Right kidney (tissue), 1 donor: ENCODE measurements at regions not wholly inside any gene's neighbourhood (a gene's known extent, or its start where the extent isn't known, plus 50 kb on each side); places are given as distances from the start of the nearest gene placed in this dataset.
"Not testable (repeated sequence)": the region's sequence is repeated elsewhere in the genome, so short reads cannot be mapped to it uniquely, and the experiment has no call there.

Experiments
- DNase-seq: peaks from one replicate; pipeline ENCODE4 v3.0.0-alpha.2; 2016

DNA sequence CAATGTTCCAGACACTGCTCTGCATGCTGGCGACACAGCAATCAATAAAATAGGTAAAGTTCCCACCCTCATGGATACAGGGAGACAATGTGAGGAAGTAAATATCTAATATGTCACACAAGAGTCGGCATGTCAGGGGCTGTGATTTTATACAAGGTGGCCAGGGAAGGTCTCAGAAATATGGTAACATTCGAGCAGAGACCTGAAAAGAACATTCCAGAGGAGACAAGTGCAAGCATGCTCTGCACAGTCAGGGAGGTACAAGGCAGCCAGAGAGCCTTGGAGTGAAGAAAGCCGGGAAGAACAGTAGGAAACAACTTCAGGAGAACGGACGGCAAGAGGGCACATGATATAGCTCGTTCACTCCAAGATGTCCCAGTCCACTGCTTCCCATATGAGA lies 89.2 kb upstream of the ZNF462 start:
- DNase-seq, result no peak

DNA sequence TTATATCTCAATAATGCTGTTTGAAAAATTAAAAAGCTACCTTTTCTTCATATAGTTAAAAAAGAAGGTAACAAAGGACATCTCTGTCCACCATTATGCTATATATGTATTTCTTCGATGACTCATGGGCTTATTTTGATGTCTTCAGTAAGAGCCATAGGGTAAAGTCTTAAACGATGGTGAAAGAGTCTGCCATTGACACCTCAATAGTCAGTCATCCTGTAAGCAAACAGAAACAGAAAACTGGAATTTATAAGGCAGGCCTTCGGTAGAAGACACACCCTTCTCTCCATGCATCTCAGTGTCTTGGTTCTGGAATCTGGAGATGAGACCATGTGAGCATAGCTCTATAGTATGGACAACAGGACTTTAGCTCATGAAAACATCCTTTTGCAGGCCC lies 87.0 kb upstream of the ZNF462 start:
- no peak for DNase-seq

- no peak for DNase-seq
These were observed 83.2 kb upstream of the ZNF462 start for GRCh38 chr9:106779796-106780195.

GRCh38 chr9:106783121-106783520 lies 79.8 kb upstream of the ZNF462 start:
- DNase-seq, result no peak

DNA sequence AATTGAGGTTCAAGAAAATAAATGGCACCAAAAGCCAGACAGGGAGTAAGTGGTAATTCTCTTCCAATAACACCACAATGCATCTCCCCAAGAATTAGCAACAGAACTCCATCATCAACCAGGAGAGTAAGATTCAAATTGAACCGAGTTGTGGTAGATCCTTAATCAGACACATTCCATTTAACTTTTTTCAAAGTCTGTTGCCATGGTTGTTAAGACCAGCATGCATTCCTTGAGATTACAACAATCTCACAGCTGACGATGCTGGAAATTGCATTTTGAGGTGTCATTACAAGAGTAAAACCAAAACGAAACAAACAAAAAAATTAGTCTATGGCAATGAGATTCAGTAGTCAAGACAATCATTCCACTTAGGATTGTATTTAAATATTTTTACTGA lies 78.9 kb upstream of the ZNF462 start:
- DNase-seq, result no peak

DNA sequence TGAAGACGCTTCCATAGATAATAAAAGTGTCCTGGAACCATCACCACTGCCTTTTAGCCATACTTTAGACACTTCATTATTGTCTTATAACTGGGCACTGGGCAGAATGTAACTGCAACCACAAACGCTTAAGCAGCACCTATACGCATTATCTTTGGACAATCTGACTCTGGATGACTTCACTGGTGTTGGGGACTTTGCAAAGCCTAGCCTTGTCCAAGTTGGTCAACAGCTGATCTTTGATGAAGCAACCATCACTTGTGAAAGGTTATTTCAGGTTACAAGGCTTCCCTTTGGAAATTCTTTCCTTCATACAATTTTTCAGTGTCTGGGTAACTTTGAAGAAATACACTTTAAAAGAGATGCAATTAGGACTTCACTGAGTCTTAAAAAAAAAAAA lies 77.8 kb upstream of the ZNF462 start:
- no peak for DNase-seq

DNA sequence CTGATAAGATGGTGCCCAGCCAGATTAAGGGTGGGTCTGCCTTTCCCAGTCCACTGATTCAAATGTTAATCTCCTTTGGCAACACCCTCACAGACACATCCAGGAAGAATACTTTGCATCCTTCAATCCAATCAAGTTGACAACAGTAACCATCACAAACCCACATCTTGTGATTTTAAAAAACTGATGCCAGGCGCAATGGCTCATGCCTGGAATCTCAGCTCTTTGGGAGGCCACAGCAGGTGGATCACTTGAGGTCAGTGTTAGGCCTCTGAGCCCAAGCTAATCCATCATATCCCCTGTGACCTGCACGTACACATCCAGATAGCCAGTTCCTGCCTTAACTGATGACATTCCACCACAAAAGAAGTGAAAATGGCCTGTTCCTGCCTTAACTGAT lies 74.9 kb upstream of the ZNF462 start:
- not testable (repeated sequence) for DNase-seq

DNA sequence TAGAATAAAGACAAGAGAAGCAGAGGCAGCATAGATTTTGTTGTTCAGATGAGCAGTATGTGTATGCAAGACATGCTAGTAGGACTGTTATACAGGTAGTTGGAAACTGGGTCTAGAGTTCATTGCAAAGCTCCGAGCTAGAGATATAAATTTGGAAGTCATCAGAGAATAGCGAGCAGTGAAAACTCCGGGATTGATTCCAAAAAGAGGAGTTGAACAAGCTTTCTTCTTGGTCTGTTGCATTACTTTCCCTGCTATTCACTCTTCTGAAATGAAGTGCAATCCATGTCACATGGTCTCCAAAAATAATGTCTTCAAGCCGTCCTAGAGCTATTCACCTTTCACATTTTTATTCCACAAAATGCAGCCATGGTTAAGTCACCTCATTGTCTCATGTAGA lies 67.9 kb upstream of the ZNF462 start:
- no peak for DNase-seq

DNA sequence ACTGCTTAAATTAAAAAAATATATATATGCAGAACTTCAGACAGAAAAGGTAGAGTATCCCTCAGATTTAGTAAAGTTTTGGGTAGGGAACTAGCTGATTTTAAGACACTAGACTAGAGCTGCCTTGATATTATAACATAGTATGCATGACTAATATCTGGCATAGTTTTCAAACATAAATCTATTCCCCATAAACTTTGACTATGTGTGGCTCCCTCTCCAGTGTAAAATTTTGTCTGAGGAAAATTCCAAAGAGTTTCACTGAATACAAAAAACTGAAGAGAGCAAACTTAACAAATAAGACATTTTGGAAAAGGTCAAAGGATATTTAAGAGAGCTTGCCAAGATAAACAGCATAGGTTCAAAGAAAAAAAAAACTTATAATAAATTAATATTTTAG lies 66.2 kb upstream of the ZNF462 start:
- no peak for DNase-seq

GRCh38 chr9:106797299-106797698 lies 65.7 kb upstream of the ZNF462 start:
- DNase-seq, result no peak

- no peak for DNase-seq
These were observed 64.8 kb upstream of the ZNF462 start for GRCh38 chr9:106798016-106798799.

- DNase-seq, result no peak
These were observed 63.8 kb upstream of the ZNF462 start for GRCh38 chr9:106799152-106799551.

- no peak for DNase-seq
These were observed 62.2 kb upstream of the ZNF462 start for GRCh38 chr9:106800701-106801270.

DNA sequence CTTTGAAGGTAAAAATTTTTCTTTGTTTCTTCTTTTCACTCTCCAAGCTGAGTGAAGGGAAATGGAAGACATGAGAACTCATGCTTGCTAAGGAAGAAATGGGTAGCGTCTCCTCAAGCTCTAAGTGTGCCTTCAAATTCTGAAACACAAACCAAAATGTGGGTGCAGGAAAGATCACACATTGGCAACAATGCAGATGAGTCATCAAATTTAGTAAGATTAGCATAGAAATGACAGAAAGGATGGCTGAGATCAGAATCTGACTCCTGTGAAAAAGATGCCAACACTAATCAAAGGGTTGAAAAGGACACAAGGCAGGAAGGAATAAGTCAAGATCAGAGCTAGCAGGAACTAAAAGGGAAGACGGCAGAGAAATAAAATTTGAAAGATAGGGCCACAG lies 61.1 kb upstream of the ZNF462 start:
- DNase-seq, result no peak
